T follicular helper cell (primary cell): ENCODE measurements at regions not wholly inside any gene's neighbourhood (a gene's known extent, or its start where the extent isn't known, plus 50 kb on each side); places are given as distances from the start of the nearest gene placed in this dataset.
"Not testable (repeated sequence)": the region's sequence is repeated elsewhere in the genome, so short reads cannot be mapped to it uniquely, and the experiment has no call there.

Experiments
- DNase-seq: peaks from one replicate; pipeline ENCODE4 v3.0.0-alpha.2; 2020; ENCODE audit warnings: low read depth

DNA sequence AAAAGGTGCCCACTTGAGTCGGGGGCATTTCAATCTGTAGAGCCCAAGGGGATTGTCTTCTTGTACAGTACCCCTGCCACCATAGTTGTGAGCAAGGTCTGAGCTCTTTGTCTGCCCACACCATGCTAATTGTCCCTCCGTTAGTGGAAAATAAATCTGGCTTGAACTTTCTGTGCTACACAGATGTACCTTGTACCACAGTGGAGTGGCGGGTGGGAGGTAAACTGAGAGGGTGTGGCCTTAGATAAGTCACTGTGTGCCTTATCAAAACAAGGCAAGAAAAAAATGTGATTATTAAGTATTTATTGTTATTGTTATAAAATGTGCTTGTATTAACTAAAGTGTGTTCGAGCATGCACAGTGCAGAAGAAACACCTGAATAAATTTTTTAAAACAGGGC is 242.9 kb upstream of the C2CD4B start:
- DNase-seq = no peak

DNA sequence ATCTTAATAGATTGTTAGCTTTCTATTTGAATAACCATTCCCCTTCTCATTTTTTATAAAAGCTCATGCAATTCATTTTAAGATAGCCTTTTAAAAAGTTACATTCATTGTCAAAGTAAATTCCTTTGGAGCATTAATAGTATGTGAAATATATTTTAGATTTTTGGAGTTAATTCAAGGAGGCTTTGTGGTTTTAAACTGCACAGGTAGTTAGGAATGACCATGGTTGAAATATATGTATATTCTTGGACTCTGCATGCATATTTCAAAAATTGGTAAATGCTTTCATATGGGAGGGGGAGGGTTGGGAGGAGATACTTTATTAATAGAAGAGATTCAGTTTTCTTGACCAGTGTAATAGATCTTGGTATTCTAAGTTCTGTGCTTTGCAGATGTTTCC is 244.4 kb upstream of the C2CD4B start:
- no peak for DNase-seq

DNA sequence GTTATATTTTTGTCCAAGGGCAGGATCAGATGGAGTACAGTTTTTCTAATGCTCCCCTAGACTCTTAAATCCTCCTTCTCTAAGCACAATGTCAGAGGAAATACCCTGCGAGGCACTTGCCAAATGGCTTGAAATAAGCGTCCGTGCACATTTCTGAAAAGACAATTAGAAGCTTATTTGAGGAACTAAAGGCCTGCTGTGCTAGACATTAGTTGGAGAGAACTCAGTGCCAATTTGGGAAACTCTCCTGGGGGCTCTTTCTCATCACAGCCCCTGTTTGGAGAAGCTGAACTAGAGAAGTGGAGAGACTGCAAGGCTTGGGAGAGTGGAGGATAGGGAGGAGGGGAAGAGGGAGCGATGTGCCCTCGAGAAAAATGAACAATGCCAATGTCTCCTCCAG is 247.6 kb upstream of the C2CD4B start:
- DNase-seq = no peak

DNA sequence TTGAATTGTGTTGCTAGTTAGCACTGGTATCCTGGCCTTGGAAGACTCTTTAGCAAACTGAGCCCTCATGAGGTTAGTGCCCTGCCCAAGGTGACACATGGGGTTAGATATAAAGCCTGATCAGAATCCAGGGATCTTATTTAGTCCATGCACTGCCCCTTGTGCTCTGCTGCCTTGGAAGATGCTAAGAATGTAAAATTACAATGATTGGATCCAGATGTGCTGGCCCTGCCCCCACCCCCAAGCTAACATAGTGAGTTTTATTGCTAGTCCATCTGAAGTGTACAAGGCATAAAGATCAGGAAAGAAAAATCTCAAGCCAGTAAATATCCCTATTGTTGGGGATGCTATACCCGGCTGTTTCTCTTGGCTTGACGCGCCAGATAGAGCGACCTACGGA is 248.1 kb upstream of the C2CD4B start:
- no peak for DNase-seq

DNA sequence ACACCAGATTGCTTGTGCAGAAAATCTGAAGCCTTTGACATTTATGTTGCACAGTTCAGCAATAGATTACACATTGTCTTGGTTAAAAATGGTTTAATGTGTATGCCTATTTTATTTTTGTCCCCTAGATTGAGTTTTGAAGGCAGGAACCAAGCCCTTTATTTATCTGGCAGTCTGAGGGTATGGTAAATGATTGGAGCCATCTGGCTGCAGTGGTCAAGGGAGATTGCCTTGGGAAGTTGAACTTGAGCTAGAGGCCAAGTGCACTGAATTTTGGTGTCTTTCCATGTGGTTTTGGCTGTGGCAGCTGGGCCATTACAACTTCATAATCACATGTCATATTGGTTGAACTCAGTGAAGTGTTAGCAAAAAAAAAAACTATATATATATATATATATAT is 248.7 kb upstream of the C2CD4B start:
- DNase-seq = no peak

DNA sequence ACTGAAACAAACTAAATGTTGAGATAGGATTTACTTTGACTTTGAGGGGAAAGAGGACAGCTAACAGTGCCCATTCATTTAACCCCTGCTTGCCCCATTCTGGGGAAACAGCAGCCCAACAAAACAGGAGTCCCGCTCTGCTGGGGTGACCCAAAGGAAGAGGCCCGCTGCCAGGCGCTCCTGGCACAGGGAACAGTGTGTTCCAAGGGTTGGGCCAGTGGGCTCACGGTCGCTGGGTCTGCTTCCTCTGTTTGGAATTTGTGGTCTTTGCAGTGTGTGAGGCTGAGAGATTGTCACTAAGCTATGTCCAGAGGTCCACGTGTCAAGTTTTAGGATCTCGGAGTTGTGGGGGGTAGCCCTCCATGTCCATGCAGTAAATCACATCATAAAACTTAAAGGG is 250.4 kb upstream of the C2CD4B start:
- no peak for DNase-seq

DNA sequence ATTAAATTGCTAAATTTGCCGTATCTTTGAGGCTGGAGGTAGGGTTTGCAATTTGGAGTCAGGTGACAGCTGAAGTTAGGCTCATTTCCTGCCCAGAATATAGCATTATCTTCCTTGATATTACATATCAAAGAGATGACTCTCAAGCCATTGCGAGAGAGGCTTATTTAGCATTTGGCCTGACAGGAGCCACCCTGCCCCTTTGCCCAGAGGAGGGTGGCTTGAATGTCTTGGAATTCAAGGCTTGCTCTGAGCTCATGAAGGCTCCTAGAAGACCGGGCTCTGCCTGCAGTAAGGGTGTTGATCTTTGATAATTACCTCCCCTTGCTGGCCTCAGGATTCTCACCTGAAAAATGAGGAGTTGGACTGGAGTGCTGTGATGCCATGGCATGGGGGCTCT is 251.4 kb upstream of the C2CD4B start:
- no peak for DNase-seq

DNA sequence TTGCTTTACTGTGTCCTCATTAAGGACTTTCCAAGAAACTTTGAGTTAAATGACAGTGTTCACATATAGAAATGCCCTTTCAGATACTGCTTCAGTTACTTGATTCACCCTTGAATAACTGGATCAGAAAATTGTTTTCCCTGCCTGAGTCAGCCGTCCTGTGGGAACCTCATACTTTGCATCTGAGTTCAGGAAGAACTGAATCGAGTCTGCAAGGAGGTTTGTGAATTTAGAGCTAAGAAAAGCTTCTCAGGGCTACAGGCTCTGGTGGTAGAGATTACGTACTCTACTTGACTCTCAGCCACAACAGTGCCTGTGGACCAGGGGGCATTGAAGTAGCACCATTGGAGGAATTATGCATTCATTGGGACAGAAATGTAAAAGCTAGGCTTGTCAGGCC is 252.4 kb upstream of the C2CD4B start:
- no peak for DNase-seq

DNA sequence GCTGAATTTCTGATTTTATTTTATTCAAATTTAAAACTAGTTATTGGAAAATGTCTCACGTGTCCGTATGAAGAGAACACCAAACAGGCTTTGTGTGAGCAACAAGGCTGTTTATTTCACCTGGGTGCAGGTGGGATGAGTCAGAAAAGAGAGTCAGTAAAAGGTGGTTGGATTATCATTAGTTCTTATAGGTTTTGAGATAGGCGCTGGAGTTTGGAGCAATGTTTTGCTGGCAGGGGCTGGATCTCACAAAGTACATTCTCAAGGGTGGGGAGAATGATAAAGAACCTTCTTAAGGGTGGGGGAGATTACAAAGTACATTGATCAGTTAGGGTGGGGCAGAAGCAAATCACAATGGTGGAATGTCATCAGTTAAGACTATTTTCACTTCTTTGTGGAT is 253.4 kb upstream of the C2CD4B start:
- DNase-seq = not testable (repeated sequence)

DNA sequence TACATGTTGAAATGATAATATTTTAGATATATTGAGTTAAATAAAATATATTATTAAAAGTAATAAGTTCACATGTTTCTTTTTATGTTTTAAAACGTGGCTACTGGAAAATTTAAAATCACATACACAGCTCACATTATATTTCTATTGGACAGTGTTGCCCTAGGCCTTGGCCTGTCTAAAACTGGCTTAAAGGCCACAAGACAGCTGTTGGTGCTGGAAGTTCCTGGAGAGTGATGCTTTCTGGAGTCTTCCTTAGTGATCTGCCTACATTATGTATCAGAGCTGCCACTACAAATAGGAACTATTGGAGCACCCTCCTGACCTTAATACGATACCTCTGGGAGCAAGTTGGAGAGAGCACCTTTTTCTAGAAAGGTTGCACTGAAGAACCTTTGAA is 254.1 kb upstream of the C2CD4B start:
- no peak for DNase-seq

DNA sequence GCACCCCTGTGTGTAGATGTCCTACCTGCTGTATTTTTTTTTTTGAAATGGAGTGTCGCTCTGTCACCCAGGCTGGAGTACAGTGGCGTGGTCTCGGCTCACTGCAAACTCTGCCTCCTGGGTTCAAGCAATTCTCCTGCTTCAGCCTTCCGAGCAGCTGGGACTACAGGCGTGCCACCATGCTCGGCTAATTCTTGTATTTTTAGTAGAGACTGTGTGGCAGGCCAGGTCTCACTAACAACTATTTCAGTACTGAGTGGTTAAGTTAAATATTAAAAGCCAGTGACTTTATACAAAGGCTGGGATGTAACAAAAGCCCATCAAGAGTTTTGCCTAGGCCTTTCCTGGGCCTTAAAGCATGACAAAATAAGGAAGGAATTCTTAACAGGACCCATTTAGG is 255.3 kb upstream of the C2CD4B start:
- not testable (repeated sequence) for DNase-seq

DNA sequence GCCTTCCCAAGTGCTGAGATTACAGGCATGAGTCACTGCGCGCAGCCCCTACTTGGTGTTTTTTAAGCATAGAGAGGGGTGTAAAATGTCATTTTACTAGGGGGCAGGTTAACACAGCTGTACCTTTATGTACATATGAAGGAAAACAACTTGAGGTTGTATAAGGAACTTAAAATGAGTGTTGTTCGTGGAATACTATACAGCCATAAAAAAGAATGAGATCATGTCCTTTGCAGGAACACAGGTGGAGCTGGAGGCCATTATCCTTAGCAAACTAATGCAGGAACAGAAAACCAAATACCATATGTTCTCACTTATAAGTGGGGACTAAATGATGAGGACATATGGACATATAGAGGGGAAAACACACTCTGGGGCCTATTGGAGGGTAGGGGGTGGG is 256.2 kb upstream of the C2CD4B start:
- DNase-seq = no peak

DNA sequence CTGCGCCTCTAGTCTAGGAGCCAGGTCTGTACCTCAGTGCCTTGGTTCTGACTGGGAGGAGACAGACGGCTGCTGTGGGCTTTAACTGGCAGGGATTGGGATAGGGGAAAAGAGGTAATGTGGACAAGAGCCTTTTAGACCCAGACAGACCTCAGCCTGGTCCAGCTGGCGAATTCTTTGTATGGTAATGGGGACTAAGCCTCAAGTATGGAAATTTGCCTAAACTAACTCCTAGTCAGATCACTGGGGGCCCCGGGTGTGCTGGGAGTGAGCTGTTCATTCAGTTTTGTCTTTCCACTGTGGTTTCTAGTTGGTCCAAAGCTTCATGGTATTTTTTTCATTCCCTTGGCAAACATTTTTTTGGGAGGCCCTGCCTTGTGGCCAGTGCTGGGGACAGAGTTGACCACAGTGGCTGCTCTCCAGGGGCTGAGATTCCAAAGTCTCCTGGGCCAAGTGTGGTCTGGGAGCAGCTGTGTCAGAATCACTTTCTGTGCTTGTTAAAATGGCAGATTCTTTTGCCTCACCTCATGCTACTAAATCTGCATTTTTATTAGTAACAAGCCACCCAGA is 261.4 kb upstream of the C2CD4B start:
- DNase-seq = no peak

DNA sequence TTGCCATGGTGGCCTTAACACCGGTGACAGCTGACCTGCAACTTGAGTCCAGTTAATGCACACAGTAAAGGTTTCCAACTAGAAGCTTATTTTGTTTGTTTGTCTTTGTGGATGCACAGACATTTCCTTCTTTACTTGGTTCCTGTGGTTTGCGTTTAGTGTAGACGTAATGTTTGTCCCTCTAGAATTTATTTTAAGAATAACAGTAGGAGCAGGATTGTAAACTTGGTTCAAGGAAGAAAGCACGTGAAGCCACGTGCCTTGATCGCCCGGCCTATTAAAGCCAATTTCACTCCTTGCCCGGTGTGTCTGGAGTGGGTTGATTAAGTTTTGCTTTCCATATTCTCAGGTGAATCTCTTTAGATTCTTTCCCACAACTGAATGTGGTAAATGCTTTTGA is 263.2 kb upstream of the C2CD4B start:
- no peak for DNase-seq

DNA sequence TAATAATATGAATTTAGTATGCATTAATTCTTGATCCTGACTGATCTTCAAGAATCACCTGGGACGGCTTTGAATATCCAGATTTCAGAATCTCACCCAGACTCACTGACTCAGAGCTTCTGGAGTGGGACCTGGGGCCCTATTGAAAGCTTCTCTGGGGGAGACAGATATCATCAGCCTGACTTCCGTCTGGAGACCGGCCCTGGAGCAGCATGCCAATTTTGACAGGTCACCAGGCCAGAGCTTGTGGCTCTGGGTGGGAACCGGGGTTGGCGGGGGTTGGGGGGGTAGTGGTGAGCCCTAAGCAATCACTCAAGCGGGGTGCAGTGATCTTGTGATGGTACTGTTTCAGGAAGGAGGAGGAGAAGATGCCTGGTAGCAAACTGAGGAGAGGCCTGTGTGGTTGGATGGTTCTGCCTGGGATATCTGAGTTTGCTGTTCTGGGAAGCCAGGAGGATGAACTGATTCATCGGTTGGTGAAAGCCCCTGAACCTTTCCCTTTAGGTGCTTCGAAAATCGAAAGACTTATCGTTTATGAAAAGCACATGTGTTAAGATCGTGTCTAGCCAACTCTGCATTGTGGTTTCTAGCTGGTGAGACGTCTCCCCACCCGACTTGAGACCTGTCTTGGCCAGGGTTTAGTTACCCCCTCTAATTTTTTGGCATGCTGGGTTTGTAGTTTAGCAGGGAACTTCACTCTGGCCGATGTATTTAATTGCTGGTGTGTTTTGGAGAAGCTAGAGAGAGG is 263.9 kb upstream of the C2CD4B start:
- DNase-seq = no peak

DNA sequence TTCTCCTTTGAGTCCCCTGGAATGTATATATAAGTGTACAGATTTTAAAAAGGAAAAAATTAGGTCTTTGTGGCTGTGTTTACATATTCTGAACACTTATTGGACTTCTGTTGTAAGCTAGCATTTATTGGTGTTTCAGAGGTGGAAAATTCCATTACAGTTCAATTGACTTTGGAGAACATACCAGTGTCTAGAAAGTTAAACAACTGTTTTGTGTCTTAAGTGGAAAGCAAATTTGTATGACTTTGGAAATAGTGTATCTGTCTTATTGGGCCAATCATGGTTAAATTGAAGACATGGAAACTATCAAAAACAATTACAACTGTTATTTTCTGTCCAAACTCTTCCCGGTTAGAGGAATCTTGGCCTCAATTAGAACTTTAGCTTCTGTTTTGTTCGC is 265.0 kb upstream of the C2CD4B start:
- no peak for DNase-seq

DNA sequence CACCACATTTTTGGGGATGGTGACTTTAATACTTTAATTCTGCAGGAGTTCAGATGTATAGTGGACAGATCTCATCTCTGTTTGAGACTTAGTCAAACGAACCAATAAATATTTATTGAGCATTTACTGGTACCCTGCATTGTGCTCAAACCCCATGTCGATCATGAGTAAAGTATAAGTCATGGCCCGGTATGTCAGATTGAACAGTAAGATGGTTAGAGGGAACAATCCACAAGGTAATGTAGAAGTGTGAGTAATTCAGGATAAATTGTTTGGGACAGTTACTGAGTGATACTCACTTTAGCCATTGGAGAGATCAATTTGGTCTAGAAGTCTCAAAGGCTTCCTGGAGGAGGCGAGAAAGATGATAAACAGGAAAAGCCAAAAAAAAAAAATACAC is 265.5 kb upstream of the C2CD4B start:
- DNase-seq = no peak

DNA sequence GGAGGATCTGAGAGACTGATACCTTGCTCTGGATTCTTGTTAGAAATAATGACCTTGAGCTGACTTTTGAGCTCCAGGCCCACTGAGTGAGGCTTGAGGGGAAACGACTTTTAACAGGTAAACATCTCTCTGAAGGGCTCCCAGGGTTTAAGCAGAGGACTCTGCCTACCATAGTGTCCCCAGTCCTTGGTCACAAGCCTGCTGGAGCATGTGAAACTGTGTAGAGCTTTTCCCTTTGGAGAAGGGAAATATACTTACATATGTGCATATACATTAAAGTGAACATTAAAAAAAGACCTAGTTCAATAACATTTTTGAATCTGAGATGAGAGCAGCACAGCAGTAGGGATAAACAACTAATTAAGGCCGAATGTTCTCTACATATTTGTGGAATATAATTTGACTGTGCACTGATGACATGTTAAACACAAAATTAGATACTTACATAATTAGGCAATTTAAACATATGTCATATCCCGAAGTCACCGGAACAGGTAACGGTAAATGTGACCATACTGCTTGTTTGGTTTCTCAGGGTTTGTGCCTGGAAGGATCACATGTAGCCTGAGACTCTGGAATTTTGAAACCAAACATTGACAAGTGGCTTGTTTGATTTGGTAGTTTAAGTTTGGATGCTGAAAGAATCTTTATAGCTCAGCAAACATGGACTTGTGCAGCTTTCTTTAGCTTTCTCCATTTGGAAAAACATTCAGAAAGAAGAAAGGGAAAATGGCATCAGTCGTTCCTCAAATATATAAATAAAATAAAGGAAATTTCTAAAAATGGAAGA is 266.1 kb upstream of the C2CD4B start:
- DNase-seq = no peak

DNA sequence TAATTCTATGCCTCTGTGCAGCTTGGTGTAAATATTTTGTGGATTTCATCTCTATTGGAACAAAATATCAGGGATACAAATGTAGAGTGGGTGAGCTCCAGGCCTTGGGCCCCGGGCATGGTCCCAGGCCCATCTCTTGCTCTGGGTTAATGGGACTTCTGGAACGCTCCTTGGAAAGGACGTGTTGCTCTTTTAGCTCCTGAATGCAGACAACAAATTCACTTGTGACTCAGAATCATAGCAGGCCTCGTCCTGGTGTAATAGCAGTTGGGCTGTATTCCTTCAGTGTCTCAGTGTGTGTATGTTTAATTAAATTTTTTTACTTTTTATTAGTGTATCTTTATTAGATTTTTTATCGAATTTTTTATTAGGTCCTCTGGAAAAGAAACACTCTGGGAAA is 266.7 kb upstream of the C2CD4B start:
- no peak for DNase-seq

DNA sequence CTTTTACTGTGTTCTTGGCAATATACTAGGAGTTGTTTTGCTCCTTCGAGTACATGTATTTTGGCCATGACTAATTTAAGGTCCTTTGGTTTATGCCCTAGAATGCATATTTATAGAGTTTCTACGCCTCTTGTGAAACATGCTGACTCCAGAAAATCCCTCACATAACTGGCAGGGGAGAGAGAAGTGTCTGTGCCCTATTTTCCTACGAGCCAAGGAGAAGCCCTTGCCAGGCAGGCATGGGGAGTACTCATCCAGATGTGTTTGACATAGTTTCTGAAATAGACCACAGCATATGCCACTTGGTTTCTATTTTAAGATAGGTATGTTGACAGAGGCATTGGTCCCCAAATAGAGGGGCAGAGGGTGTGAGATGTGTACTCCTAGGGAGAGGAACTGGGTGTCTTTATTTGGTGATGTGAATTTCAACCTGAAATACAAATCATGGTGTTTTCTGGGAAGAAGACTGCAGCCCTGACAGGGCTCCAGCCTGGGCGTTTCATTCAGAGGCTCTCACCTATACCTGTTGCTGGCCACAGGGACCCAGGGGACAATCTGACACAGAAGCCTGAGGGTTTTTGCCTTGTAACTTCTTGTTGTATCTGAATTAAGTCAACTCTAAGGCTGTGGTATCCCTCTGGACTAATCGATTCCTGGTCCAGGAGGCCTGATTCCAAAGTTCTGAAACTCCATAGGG is 267.8 kb upstream of the C2CD4B start:
- DNase-seq = no peak

DNA sequence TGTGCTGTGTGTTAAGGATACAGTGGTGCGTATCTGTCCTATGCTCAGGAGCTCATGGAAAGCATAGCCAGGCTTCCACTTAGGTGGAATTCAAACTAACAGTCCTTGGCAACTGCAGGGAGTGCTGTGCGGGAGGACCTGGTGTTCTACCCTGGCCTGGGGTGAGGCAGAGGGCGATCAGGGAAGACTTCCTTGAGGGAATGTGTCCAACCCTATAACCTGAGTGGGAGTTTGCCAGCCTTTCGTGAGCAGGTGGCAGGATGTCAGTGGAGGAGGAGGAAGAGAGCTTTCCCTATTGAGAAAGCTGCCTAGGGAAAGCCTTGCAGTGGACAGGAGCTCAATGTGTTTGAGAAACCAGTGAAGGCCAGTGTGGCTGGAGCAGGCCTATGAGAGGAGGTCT is 271.1 kb upstream of the C2CD4B start:
- no peak for DNase-seq

DNA sequence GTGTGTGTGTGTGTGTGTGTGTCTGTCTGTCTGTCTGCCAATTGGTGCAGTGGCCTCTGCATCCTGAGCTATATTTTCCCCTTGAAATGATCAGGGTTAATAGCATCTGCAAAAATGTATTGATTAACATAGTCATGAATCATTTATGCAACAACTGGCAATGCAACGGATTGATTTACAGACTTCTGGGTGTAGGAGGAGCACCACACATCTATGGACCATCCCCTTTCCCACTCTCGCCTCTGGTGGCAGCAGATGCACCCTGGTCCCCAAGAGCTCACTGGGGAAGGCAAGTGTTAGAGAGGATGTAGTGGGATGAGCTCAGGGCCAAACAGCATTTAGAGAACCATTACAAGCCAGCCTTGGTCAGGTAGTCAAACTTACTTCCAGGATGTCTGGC is 272.7 kb upstream of the C2CD4B start:
- no peak for DNase-seq

DNA sequence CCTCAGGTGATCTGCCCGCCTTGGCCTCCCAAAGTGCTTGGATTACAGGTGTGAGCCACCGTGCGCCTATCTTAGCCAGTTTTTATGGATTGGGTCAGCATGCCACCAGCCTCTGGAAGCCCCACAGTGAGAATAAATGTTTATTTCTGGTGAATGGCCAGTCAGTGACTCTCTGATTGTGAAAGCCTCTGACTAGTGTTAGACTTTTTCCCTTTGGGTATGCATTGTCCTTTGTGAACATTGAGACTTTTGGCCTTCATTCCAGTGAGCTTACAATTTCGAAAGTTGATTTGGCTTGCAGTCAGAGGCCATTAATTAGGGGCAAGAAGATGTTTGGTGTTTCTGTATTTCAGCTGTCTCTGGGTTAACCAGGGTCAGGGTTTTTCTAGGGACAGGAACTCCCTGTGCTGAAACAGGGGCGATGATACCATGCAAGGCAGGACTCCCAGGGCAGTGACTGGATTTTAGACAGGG is 274.5 kb upstream of the C2CD4B start:
- no peak for DNase-seq
